Liver (tissue), 8 donors: ENCODE measurements at regions not wholly inside any gene's neighbourhood (a gene's known extent, or its start where the extent isn't known, plus 50 kb on each side); places are given as distances from the start of the nearest gene placed in this dataset.

ENCODE experiments used
- DNase-seq: peaks from one replicate; pipeline ENCODE4 v3.0.0-alpha.2; 2017; ENCODE audit warnings: low spot score
- H3K27ac ChIP-seq, 2 donors: one replicate each; pipeline ENCODE4 v1.7.0; 2013; ENCODE audit warnings: inconsistent platforms in 2 of 2, low read length in 2 of 2, control low read depth in 1 of 2, low read depth in 1 of 2, mild to moderate bottlenecking in 1 of 2
- H3K27me3 ChIP-seq, 4 donors: one replicate each; pipeline versions ENCODE4 v1.6.1 to v1.7.0; 2013; ENCODE audit warnings: low read length in 3 of 4, inconsistent platforms in 1 of 4, mild to moderate bottlenecking in 1 of 4, moderate library complexity in 1 of 4; ENCODE audit not compliant: control insufficient read depth in 4 of 4, insufficient read depth in 4 of 4
- H3K36me3 ChIP-seq, 4 donors: one replicate each; pipeline versions ENCODE4 v1.6.1 to v1.7.0; 2013; ENCODE audit warnings: low read length in 3 of 4, mild to moderate bottlenecking in 3 of 4, low read depth in 1 of 4, moderate library complexity in 1 of 4; ENCODE audit not compliant: control insufficient read depth in 4 of 4, insufficient read depth in 3 of 4
- H3K4me1 ChIP-seq, 4 donors: one replicate each; pipeline versions ENCODE4 v1.6.1 to v1.7.0; 2013; ENCODE audit warnings: low read length in 3 of 4, mild to moderate bottlenecking in 3 of 4, moderate library complexity in 1 of 4; ENCODE audit not compliant: control insufficient read depth in 4 of 4, insufficient read depth in 4 of 4
- H3K4me3 ChIP-seq, 3 donors: one replicate each; pipeline versions ENCODE4 v1.6.1 to v1.7.0; 2013; ENCODE audit warnings: low read length in 3 of 3, control low read depth in 1 of 3, low read depth in 1 of 3, mild to moderate bottlenecking in 1 of 3
- H3K9ac ChIP-seq, 2 donors: one replicate each; pipeline ENCODE4 v1.7.0; 2013; ENCODE audit warnings: low read length in 2 of 2, mild to moderate bottlenecking in 2 of 2, moderate library complexity in 2 of 2, control low read depth in 1 of 2, low read depth in 1 of 2
- H3K9me3 ChIP-seq, 4 donors: one replicate each; pipeline versions ENCODE4 v1.6.1 to v1.7.0; 2013; ENCODE audit warnings: low read length in 3 of 4; ENCODE audit not compliant: control insufficient read depth in 4 of 4
- ATF3 ChIP-seq: IDR thresholded peaks from 2 replicates; pipeline ENCODE4 v1.6.1; 2016; ENCODE audit warnings: antibody characterized with exemption
- CTCF ChIP-seq: fragments of 150-350 bp; IDR thresholded peaks from 2 replicates; pipeline ENCODE4 v1.5.1; 2017; ENCODE audit warnings: improper control_type of control experiment, low read depth, low read length; ENCODE audit not compliant: missing input control
- EGR1 ChIP-seq, 2 donors: IDR thresholded peaks; 2 replicates each; pipeline ENCODE4 v1.6.1; 2016 to 2018; ENCODE audit warnings: antibody characterized with exemption in 2 of 2, low read depth in 2 of 2
- FOXA1 ChIP-seq: IDR thresholded peaks from 2 replicates; pipeline ENCODE4 v1.6.1; 2016; ENCODE audit warnings: antibody characterized with exemption
- FOXA2 ChIP-seq: IDR thresholded peaks from 2 replicates; pipeline ENCODE4 v1.6.1; 2016; ENCODE audit warnings: antibody characterized with exemption
- GABPA ChIP-seq, 2 donors: IDR thresholded peaks in 1 of 2; conservative IDR thresholded peaks in 1 of 2; 2 replicates each; pipeline ENCODE4 v1.6.1; 2016; ENCODE audit warnings: antibody characterized with exemption in 2 of 2, mild to moderate bottlenecking in 1 of 2, moderate library complexity in 1 of 2
- HNF4A ChIP-seq, 2 donors: conservative IDR thresholded peaks; 2 replicates each; pipeline ENCODE4 v1.6.1; 2016; ENCODE audit warnings: antibody characterized with exemption in 2 of 2, mild to moderate bottlenecking in 2 of 2
- HNF4G ChIP-seq: IDR thresholded peaks from 2 replicates; pipeline ENCODE4 v1.6.1; 2016; ENCODE audit warnings: antibody characterized with exemption
- JUND ChIP-seq, 2 donors: IDR thresholded peaks; 2 replicates each; pipeline ENCODE4 v1.6.1; 2016; ENCODE audit warnings: antibody characterized with exemption in 2 of 2
- MAX ChIP-seq: IDR thresholded peaks from 2 replicates; pipeline ENCODE4 v1.6.1; 2016; ENCODE audit warnings: antibody characterized with exemption
- NR2F2 ChIP-seq: IDR thresholded peaks from 2 replicates; pipeline ENCODE4 v1.6.1; 2016; ENCODE audit warnings: antibody characterized with exemption
- RAD21 ChIP-seq, 2 donors: IDR thresholded peaks; 2 replicates each; pipeline ENCODE4 v1.6.1; 2016; ENCODE audit warnings: antibody characterized with exemption in 2 of 2, mild to moderate bottlenecking in 2 of 2
- REST ChIP-seq: IDR thresholded peaks from 2 replicates; pipeline ENCODE4 v1.6.1; 2016; ENCODE audit warnings: antibody characterized with exemption, mild to moderate bottlenecking
- RXRA ChIP-seq, 2 donors: IDR thresholded peaks; 2 replicates each; pipeline ENCODE4 v1.6.1; 2017 to 2018; ENCODE audit warnings: antibody characterized with exemption in 2 of 2, mild to moderate bottlenecking in 1 of 2
- SP1 ChIP-seq: IDR thresholded peaks from 2 replicates; pipeline ENCODE4 v1.6.1; 2018; ENCODE audit warnings: antibody characterized with exemption, mild to moderate bottlenecking
- TAF1 ChIP-seq: conservative IDR thresholded peaks from 2 replicates; pipeline ENCODE4 v1.6.1; 2016; ENCODE audit warnings: antibody characterized with exemption, mild to moderate bottlenecking
- YY1 ChIP-seq: IDR thresholded peaks from 2 replicates; pipeline ENCODE4 v1.6.1; 2016; ENCODE audit warnings: antibody characterized with exemption, mild to moderate bottlenecking
- WGBS: extraction: QIAGEN DNeasy Blood & Tissue Kit; methylation state at CpG from one replicate; pipeline ENCODE4 v1.1.7; 2013; 5-methylcytosine and 5-hydroxymethylcytosine counted together
- donor health status: healthy.
- donor health status: healthy.
- donor health status: healthy.
- donor health status: healthy.
- donor health status: healthy.

GRCh38 chr5:27784317-27784716 lies 745.9 kb upstream of the CDH9 start:
- DNase-seq, result no peak
- TF ChIP-seq HNF4A (conservative IDR thresholded peaks at IDR 0.05) (no peak), GABPA (IDR thresholded peaks at IDR 0.05 in 1 of 2, conservative IDR thresholded peaks at IDR 0.05 in 1 of 2) (no peak), YY1 (no peak), JUND (IDR thresholded peaks at IDR 0.05) (no peak), TAF1 (no peak), MAX (no peak), HNF4G (no peak), RXRA (IDR thresholded peaks at IDR 0.05) (no peak), NR2F2 (no peak), CTCF (no peak), RAD21 (IDR thresholded peaks at IDR 0.05) (no peak), FOXA1 (no peak), FOXA2 (no peak), REST (no peak)

GRCh38 chr5:27778121-27778520 lies 739.7 kb upstream of the CDH9 start:
- WGBS, result 73% methylated on average over 4 of the region's 4 CpGs
- no peaks in the 10 kb centered on the region for H3K27me3 ChIP-seq
- TF ChIP-seq RXRA (IDR thresholded peaks at IDR 0.05) (no peak), HNF4G (no peak), RAD21 (IDR thresholded peaks at IDR 0.05) (no peak), FOXA1 (no peak), HNF4A (conservative IDR thresholded peaks at IDR 0.05) (no peak), JUND (IDR thresholded peaks at IDR 0.05) (no peak), FOXA2 (no peak), TAF1 (no peak), MAX (no peak), YY1 (no peak), CTCF (no peak), GABPA (IDR thresholded peaks at IDR 0.05 in 1 of 2, conservative IDR thresholded peaks at IDR 0.05 in 1 of 2) (no peak), REST (no peak), ATF3 (no peak), SP1 (no peak), EGR1 (IDR thresholded peaks at IDR 0.05; ENCODE audit: low read depth in 2 of 2) (no peak), NR2F2 (no peak)

More at GRCh38 chr5:27784317-27784716, 745.9 kb upstream of the CDH9 start:
- Histone ChIP-seq H3K36me3 (no peaks in the 10 kb centered on the region), H3K4me1 (no peaks in the 10 kb centered on the region), H3K27me3 (no peaks in the 10 kb centered on the region), H3K27ac (no peak overlapping the region), H3K9me3 (no peaks in the 10 kb centered on the region), H3K9ac (no peak overlapping the region), H3K4me3 (no peak overlapping the region)
- 39% methylated on average over 1 of the region's 1 CpG for WGBS

More at GRCh38 chr5:27778121-27778520, 739.7 kb upstream of the CDH9 start:
- no peaks in the 10 kb centered on the region for H3K9me3 ChIP-seq
- no peak for DNase-seq
- no peaks in the 10 kb centered on the region for H3K4me1 ChIP-seq
- H3K36me3 ChIP-seq, result no peaks in the 10 kb centered on the region
- H3K4me3 ChIP-seq, result no peak overlapping the region
- H3K27ac ChIP-seq, result no peak overlapping the region
- no peak overlapping the region for H3K9ac ChIP-seq
